ENCODE measurements at regions not wholly inside any gene's neighbourhood (a gene's known extent, or its start where the extent isn't known, plus 50 kb on each side); places are given as distances from the start of the nearest gene placed in this dataset.

- DNase-seq (ENCODE audit: low read depth, low spot score), result no peak
- no peak overlapping the region for H3K27ac ChIP-seq
Measured at GRCh38 chr2:3005859-3006501, 371.6 kb downstream of the EIPR1 start.

- H3K27ac ChIP-seq, result no peak overlapping the region
- DNase-seq (ENCODE audit: low read depth, low spot score), result no peak
Measured at GRCh38 chr2:3001615-3002560, 375.7 kb downstream of the EIPR1 start.

- no peak for DNase-seq (ENCODE audit: low read depth, low spot score)
- no peak overlapping the region for H3K27ac ChIP-seq
Measured at GRCh38 chr2:3000968-3001367, 376.6 kb downstream of the EIPR1 start.

GRCh38 chr2:3000125-3000524, 377.5 kb downstream of the EIPR1 start:
- H3K27ac ChIP-seq, result no peak overlapping the region
- DNase-seq (ENCODE audit: low read depth, low spot score), result no peak

GRCh38 chr2:2998971-2999370, 378.6 kb downstream of the EIPR1 start:
- no peak for DNase-seq (ENCODE audit: low read depth, low spot score)
- no peak overlapping the region for H3K27ac ChIP-seq

GRCh38 chr2:2993172-2993692, 384.4 kb downstream of the EIPR1 start:
- H3K27ac ChIP-seq, result no peak overlapping the region
- no peak for DNase-seq (ENCODE audit: low read depth, low spot score)

GRCh38 chr2:2992634-2993033, 385.0 kb downstream of the EIPR1 start:
- H3K27ac ChIP-seq, result no peak overlapping the region
- DNase-seq (ENCODE audit: low read depth, low spot score), result no peak

- no peak for DNase-seq (ENCODE audit: low read depth, low spot score)
- no peak overlapping the region for H3K27ac ChIP-seq
Measured at GRCh38 chr2:2985020-2985419, 392.6 kb downstream of the EIPR1 start.

GRCh38 chr2:2981000-2981399, 396.6 kb downstream of the EIPR1 start:
- DNase-seq (ENCODE audit: low read depth, low spot score), result no peak
- H3K27ac ChIP-seq, result no peak overlapping the region

- no peak overlapping the region for H3K27ac ChIP-seq
- no peak for DNase-seq (ENCODE audit: low read depth, low spot score)
Measured at GRCh38 chr2:2974982-2975381, 402.6 kb downstream of the EIPR1 start.

GRCh38 chr2:2960441-2961133, 417.0 kb downstream of the EIPR1 start:
- H3K27ac ChIP-seq, result no peak overlapping the region
- no peak for DNase-seq (ENCODE audit: low read depth, low spot score)

GRCh38 chr2:2950403-2950952, 427.1 kb downstream of the EIPR1 start:
- DNase-seq (ENCODE audit: low read depth, low spot score), result no peak
- H3K27ac ChIP-seq, result no peak overlapping the region

- no peak for DNase-seq (ENCODE audit: low read depth, low spot score)
- H3K27ac ChIP-seq, result no peak overlapping the region
Measured at GRCh38 chr2:2947406-2947805, 430.2 kb downstream of the EIPR1 start.

- DNase-seq (ENCODE audit: low read depth, low spot score), result no peak
- no peak overlapping the region for H3K27ac ChIP-seq
Measured at GRCh38 chr2:2942906-2943305, 434.7 kb downstream of the EIPR1 start.

- no peak for DNase-seq (ENCODE audit: low read depth, low spot score)
- H3K27ac ChIP-seq, result no peak overlapping the region
Measured at GRCh38 chr2:2942225-2942624, 435.4 kb downstream of the EIPR1 start.

- no peak overlapping the region for H3K27ac ChIP-seq
- DNase-seq (ENCODE audit: low read depth, low spot score), result no peak
Measured at GRCh38 chr2:2941205-2941604, 436.4 kb downstream of the EIPR1 start.

GRCh38 chr2:2940702-2941101, 436.9 kb downstream of the EIPR1 start:
- no peak overlapping the region for H3K27ac ChIP-seq
- DNase-seq (ENCODE audit: low read depth, low spot score), result no peak

- no peak overlapping the region for H3K27ac ChIP-seq
- DNase-seq (ENCODE audit: low read depth, low spot score), result no peak
Measured at GRCh38 chr2:2940061-2940460, 437.6 kb downstream of the EIPR1 start.

- no peak overlapping the region for H3K27ac ChIP-seq
- no peak for DNase-seq (ENCODE audit: low read depth, low spot score)
Measured at GRCh38 chr2:2939078-2939795, 438.4 kb downstream of the EIPR1 start.

GRCh38 chr2:2938481-2938880, 439.1 kb downstream of the EIPR1 start:
- DNase-seq (ENCODE audit: low read depth, low spot score), result no peak
- H3K27ac ChIP-seq, result no peak overlapping the region

Measured in epithelial cell of prostate (primary cell).